Activated naive CD8-positive, alpha-beta T cell (primary cell): ENCODE measurements at regions not wholly inside any gene's neighbourhood (a gene's known extent, or its start where the extent isn't known, plus 50 kb on each side); places are given as distances from the start of the nearest gene placed in this dataset.

Experiments
- H3K27ac Mint-ChIP-seq: one replicate; pipeline ENCODE4 v1.8.0; 2021; ENCODE audit warnings: mixed read lengths
- H3K27me3 Mint-ChIP-seq: one replicate; pipeline ENCODE4 v1.8.0; 2021; ENCODE audit warnings: mixed read lengths
- H3K36me3 Mint-ChIP-seq: one replicate; pipeline ENCODE4 v1.8.0; 2021; ENCODE audit warnings: mixed read lengths
- H3K4me1 Mint-ChIP-seq: one replicate; pipeline ENCODE4 v1.8.0; 2021; ENCODE audit warnings: low read depth, mixed read lengths
- H3K4me3 Mint-ChIP-seq: one replicate; pipeline ENCODE4 v1.8.0; 2021; ENCODE audit warnings: mild to moderate bottlenecking, mixed read lengths
- H3K9me3 Mint-ChIP-seq: one replicate; pipeline ENCODE4 v1.8.0; 2021; ENCODE audit warnings: low read depth, mixed read lengths

- Mint-ChIP-seq H3K9me3 (peaks cover 20% of the 10 kb centered on the region), H3K27ac (no peak overlapping the region), H3K4me3 (no peak overlapping the region), H3K27me3 (no peaks in the 10 kb centered on the region), H3K4me1 (no peaks in the 10 kb centered on the region), H3K36me3 (no peaks in the 10 kb centered on the region)
These were observed 551.7 kb upstream of the LRRTM1 start for GRCh38 chr2:80856227-80856626.

GRCh38 chr2:80854831-80855230 is 550.3 kb upstream of the LRRTM1 start:
- H3K36me3 Mint-ChIP-seq, result no peaks in the 10 kb centered on the region
- peaks cover 20% of the 10 kb centered on the region for H3K9me3 Mint-ChIP-seq
- H3K27me3 Mint-ChIP-seq, result no peaks in the 10 kb centered on the region
- H3K27ac Mint-ChIP-seq, result no peak overlapping the region
- no peaks in the 10 kb centered on the region for H3K4me1 Mint-ChIP-seq
- H3K4me3 Mint-ChIP-seq, result no peak overlapping the region

GRCh38 chr2:80852808-80853139 is 548.2 kb upstream of the LRRTM1 start:
- Mint-ChIP-seq H3K4me3 (no peak overlapping the region), H3K36me3 (no peaks in the 10 kb centered on the region), H3K9me3 (peaks cover 20% of the 10 kb centered on the region), H3K27me3 (no peaks in the 10 kb centered on the region), H3K4me1 (no peaks in the 10 kb centered on the region), H3K27ac (no peak overlapping the region)

DNA sequence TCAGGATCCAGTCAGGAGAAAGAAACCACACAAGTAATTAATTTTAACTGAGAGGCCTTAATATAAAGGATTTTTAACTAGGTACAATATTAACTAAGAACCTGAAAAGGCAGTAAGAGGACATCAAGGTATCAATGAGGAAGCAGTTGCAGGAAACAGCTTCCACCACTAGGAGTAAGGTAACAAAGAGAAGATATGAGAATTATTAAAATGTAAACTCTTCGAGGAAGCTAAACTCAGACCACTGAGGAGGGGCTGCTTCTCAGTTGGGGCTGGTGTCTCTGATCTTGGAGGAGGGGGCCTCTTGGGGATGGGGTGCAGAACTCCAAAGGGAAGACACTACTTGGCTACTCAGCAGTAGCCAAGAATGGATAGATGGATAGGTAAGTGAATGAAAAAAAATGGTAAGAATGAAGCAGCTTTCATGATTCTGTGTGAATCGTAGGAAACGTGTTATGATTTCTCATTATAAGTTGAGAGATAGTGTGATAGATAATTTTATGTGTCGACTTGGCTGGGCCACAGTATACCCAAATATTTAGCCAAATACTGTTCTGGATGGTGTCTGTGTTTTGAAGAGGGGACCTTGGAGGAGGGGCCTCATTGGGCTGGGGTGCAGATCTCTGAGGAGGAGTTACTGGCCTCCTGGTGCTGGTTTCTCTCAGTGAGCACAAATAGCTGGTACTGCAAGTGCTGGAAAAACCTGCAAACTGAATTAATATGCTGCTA is 547.7 kb upstream of the LRRTM1 start:
- Mint-ChIP-seq H3K4me1 (no peaks in the 10 kb centered on the region), H3K4me3 (no peak overlapping the region), H3K27me3 (no peaks in the 10 kb centered on the region), H3K9me3 (peaks cover 20% of the 10 kb centered on the region), H3K27ac (no peak overlapping the region), H3K36me3 (no peaks in the 10 kb centered on the region)

- Mint-ChIP-seq H3K27ac (no peak overlapping the region), H3K36me3 (no peaks in the 10 kb centered on the region), H3K4me1 (no peaks in the 10 kb centered on the region), H3K27me3 (no peaks in the 10 kb centered on the region), H3K9me3 (peaks cover 13% of the 10 kb centered on the region), H3K4me3 (no peak overlapping the region)
These were observed 526.3 kb upstream of the LRRTM1 start for GRCh38 chr2:80830891-80831290.

DNA sequence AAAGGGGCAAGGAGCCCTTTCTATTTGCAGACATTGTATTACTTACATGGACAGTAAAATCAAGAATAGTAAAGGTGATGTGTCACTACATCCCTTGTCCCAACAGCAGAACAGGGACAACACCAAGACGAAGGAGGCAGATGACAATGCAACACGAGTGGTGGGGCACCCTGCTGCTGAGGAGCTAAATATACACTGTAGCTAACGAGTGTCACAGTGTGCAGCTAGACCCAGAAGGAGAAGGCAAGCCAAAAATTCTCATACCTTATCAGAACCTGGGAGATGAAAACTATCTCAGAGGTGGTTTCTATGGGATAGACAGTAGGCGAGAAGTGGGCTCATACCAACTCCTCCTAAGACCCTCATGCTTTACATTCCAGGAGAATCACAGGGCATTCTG is 518.4 kb upstream of the LRRTM1 start:
- Mint-ChIP-seq H3K4me3 (no peak overlapping the region), H3K27me3 (no peaks in the 10 kb centered on the region), H3K36me3 (no peaks in the 10 kb centered on the region), H3K9me3 (peaks cover 9% of the 10 kb centered on the region), H3K27ac (no peak overlapping the region), H3K4me1 (no peaks in the 10 kb centered on the region)

- Mint-ChIP-seq H3K4me3 (no peak overlapping the region), H3K36me3 (no peaks in the 10 kb centered on the region), H3K4me1 (no peaks in the 10 kb centered on the region), H3K9me3 (peaks cover 26% of the 10 kb centered on the region), H3K27me3 (no peaks in the 10 kb centered on the region), H3K27ac (no peak overlapping the region)
These were observed 510.7 kb upstream of the LRRTM1 start for GRCh38 chr2:80815259-80815658.

DNA sequence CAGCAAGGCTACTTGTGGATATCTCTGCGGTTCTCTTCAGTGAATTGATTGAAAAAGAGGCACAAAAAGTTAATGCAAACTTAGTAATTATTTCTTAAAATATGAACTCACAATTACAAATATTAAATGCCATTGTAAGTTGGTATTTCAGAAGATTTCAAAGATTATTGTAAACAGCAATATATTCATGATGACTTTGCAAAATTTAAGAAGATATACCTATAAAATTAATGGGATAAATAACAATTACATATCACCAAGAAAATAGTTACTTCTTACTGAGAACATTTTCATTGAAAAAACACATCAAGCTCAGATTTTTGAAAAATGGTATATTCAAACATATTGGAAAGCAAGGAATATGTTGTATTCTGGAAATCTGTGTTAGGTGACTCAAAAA is 482.0 kb upstream of the LRRTM1 start:
- peaks cover 8% of the 10 kb centered on the region for H3K9me3 Mint-ChIP-seq
- no peaks in the 10 kb centered on the region for H3K36me3 Mint-ChIP-seq
- H3K27me3 Mint-ChIP-seq, result no peaks in the 10 kb centered on the region
- H3K4me3 Mint-ChIP-seq, result no peak overlapping the region
- no peak overlapping the region for H3K27ac Mint-ChIP-seq
- no peaks in the 10 kb centered on the region for H3K4me1 Mint-ChIP-seq

GRCh38 chr2:80778704-80779103 is 474.2 kb upstream of the LRRTM1 start:
- no peaks in the 10 kb centered on the region for H3K27me3 Mint-ChIP-seq
- no peaks in the 10 kb centered on the region for H3K4me1 Mint-ChIP-seq
- peaks cover 4% of the 10 kb centered on the region for H3K9me3 Mint-ChIP-seq
- H3K4me3 Mint-ChIP-seq, result no peak overlapping the region
- H3K36me3 Mint-ChIP-seq, result no peaks in the 10 kb centered on the region
- no peak overlapping the region for H3K27ac Mint-ChIP-seq

DNA sequence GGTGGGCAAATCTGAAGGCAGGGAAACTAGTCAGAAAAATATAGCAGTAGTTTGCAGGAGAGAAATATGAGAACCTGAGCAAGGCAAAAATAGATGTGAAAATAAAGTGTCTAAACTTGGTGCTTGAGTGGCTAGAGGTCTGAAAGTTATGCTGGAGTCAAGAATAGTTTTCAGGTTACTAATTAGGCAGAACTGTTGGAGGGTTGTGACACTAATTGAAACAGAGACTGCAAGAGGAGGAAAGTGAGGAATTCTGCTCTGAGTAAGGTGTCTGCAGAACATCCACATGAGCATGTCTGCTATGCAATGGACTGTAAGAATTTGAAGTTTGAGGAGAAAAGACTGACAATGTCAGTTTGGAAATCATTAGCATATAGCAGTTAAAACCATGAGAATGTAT is 444.0 kb upstream of the LRRTM1 start:
- Mint-ChIP-seq H3K9me3 (peaks cover 31% of the 10 kb centered on the region), H3K4me3 (no peak overlapping the region), H3K36me3 (no peaks in the 10 kb centered on the region), H3K27me3 (no peaks in the 10 kb centered on the region), H3K27ac (no peak overlapping the region), H3K4me1 (no peaks in the 10 kb centered on the region)

- no peak overlapping the region for H3K4me3 Mint-ChIP-seq
- peaks cover 12% of the 10 kb centered on the region for H3K9me3 Mint-ChIP-seq
- no peaks in the 10 kb centered on the region for H3K27me3 Mint-ChIP-seq
- H3K27ac Mint-ChIP-seq, result no peak overlapping the region
- no peaks in the 10 kb centered on the region for H3K36me3 Mint-ChIP-seq
- no peaks in the 10 kb centered on the region for H3K4me1 Mint-ChIP-seq
These were observed 432.5 kb upstream of the LRRTM1 start for GRCh38 chr2:80737047-80737446.

- Mint-ChIP-seq H3K4me3 (no peak overlapping the region), H3K9me3 (peaks cover 22% of the 10 kb centered on the region), H3K27me3 (no peaks in the 10 kb centered on the region), H3K36me3 (no peaks in the 10 kb centered on the region), H3K4me1 (no peaks in the 10 kb centered on the region), H3K27ac (no peak overlapping the region)
These were observed 420.4 kb upstream of the LRRTM1 start for GRCh38 chr2:80725001-80725400.

DNA sequence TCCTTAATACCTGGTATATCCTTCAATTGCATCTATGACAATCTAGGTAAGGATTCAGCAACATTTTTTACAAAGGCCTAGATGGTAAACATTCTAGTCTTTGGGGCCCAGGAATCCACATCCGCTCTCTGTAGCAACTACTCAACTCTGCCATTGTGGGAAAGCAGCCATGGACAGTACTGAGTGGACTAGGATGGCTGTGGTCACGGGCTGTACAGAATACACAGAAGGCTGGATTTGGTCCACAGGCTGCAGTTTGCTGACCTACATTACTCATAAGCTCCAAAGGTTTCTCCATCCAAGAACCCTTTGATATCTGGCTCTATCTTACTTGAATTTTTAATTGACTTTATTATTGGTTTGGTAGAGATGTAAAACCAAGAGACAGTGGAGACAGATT is 418.3 kb upstream of the LRRTM1 start:
- H3K27me3 Mint-ChIP-seq, result no peaks in the 10 kb centered on the region
- peaks cover 12% of the 10 kb centered on the region for H3K9me3 Mint-ChIP-seq
- no peaks in the 10 kb centered on the region for H3K4me1 Mint-ChIP-seq
- no peak overlapping the region for H3K4me3 Mint-ChIP-seq
- no peaks in the 10 kb centered on the region for H3K36me3 Mint-ChIP-seq
- H3K27ac Mint-ChIP-seq, result no peak overlapping the region

GRCh38 chr2:80719607-80720006 is 415.1 kb upstream of the LRRTM1 start:
- H3K36me3 Mint-ChIP-seq, result no peaks in the 10 kb centered on the region
- no peak overlapping the region for H3K27ac Mint-ChIP-seq
- no peaks in the 10 kb centered on the region for H3K27me3 Mint-ChIP-seq
- H3K4me1 Mint-ChIP-seq, result no peaks in the 10 kb centered on the region
- H3K4me3 Mint-ChIP-seq, result no peak overlapping the region
- peaks cover 12% of the 10 kb centered on the region for H3K9me3 Mint-ChIP-seq

GRCh38 chr2:80715433-80715832 is 410.9 kb upstream of the LRRTM1 start:
- no peaks in the 10 kb centered on the region for H3K9me3 Mint-ChIP-seq
- H3K4me3 Mint-ChIP-seq, result no peak overlapping the region
- no peaks in the 10 kb centered on the region for H3K27me3 Mint-ChIP-seq
- H3K4me1 Mint-ChIP-seq, result no peaks in the 10 kb centered on the region
- no peaks in the 10 kb centered on the region for H3K36me3 Mint-ChIP-seq
- no peak overlapping the region for H3K27ac Mint-ChIP-seq

GRCh38 chr2:80711915-80712314 is 407.4 kb upstream of the LRRTM1 start:
- Mint-ChIP-seq H3K4me3 (no peak overlapping the region), H3K27me3 (no peaks in the 10 kb centered on the region), H3K36me3 (no peaks in the 10 kb centered on the region), H3K27ac (no peak overlapping the region), H3K4me1 (no peaks in the 10 kb centered on the region), H3K9me3 (no peaks in the 10 kb centered on the region)
